SK-N-SH (cell line): ENCODE measurements at regions not wholly inside any gene's neighbourhood (a gene's known extent, or its start where the extent isn't known, plus 50 kb on each side); places are given as distances from the start of the nearest gene placed in this dataset.

Experiments
- EZH2phosphoT487 ChIP-seq: fragments of 200-600 bp; sonication (generic); IDR thresholded peaks from 2 replicates; pipeline ENCODE4 v1.6.1; 2017; ENCODE audit warnings: low read depth, mixed run types, mild to moderate bottlenecking, antibody characterized with exemption, moderate library complexity, borderline replicate concordance
- POLR2AphosphoS5 ChIP-seq: IDR thresholded peaks from 2 replicates; pipeline ENCODE4 v1.6.1; 2012; ENCODE audit warnings: low read depth, low read length
- TAF1 ChIP-seq: IDR thresholded peaks from 2 replicates; pipeline ENCODE4 v1.6.1; 2012; ENCODE audit warnings: low read depth, mild to moderate bottlenecking, low read length, moderate library complexity, borderline replicate concordance

GRCh38 chr5:109997161-109997560 lies 307.4 kb downstream of the MAN2A1 start:
- TF ChIP-seq TAF1 (no peak), POLR2AphosphoS5 (no peak), EZH2phosphoT487 (no peak)
